Endothelial cell (in vitro differentiated cells): ENCODE measurements at regions not wholly inside any gene's neighbourhood (a gene's known extent, or its start where the extent isn't known, plus 50 kb on each side); places are given as distances from the start of the nearest gene placed in this dataset.

Experiments
- DNase-seq: peaks from one replicate; pipeline ENCODE4 v3.0.0; 2021; ENCODE audit warnings: low spot score
- H3K27ac Mint-ChIP-seq: one replicate; pipeline ENCODE4 v1.8.0; 2021; ENCODE audit warnings: mixed read lengths, inconsistent platforms; ENCODE audit not compliant: unreplicated experiment
- H3K27me3 Mint-ChIP-seq: one replicate; pipeline ENCODE4 v1.8.0; 2021; ENCODE audit warnings: mild to moderate bottlenecking, moderate library complexity, mixed read lengths, inconsistent platforms; ENCODE audit not compliant: unreplicated experiment
- H3K36me3 Mint-ChIP-seq: one replicate; pipeline ENCODE4 v1.8.0; 2021; ENCODE audit warnings: mild to moderate bottlenecking, low read depth, mixed read lengths, inconsistent platforms; ENCODE audit not compliant: unreplicated experiment
- H3K4me1 Mint-ChIP-seq: one replicate; pipeline ENCODE4 v1.8.0; 2021; ENCODE audit warnings: mild to moderate bottlenecking, mixed read lengths, inconsistent platforms; ENCODE audit not compliant: unreplicated experiment
- H3K4me3 Mint-ChIP-seq: one replicate; pipeline ENCODE4 v1.8.0; 2021; ENCODE audit warnings: mild to moderate bottlenecking, mixed read lengths, inconsistent platforms; ENCODE audit not compliant: unreplicated experiment
- H3K9me3 Mint-ChIP-seq: one replicate; pipeline ENCODE4 v1.8.0; 2021; ENCODE audit warnings: mixed read lengths, inconsistent platforms; ENCODE audit not compliant: unreplicated experiment
- CTCF ChIP-seq: fragments of 200-600 bp; sonication (generic); IDR thresholded peaks from one replicate; pipeline ENCODE4 v1.5.0; 2021; ENCODE audit warnings: antibody characterized with exemption; ENCODE audit not compliant: unreplicated experiment

- no peaks in the 10 kb centered on the region for H3K36me3 Mint-ChIP-seq
- TF ChIP-seq CTCF = no peak
- H3K9me3 Mint-ChIP-seq = no peaks in the 10 kb centered on the region
- DNase-seq = no peak
- no peak overlapping the region for H3K27ac Mint-ChIP-seq
- H3K27me3 Mint-ChIP-seq = peaks cover 1% of the 10 kb centered on the region
- no peak overlapping the region for H3K4me3 Mint-ChIP-seq
- H3K4me1 Mint-ChIP-seq = no peaks in the 10 kb centered on the region
These were observed 1607.4 kb downstream of the C4orf33 start for GRCh38 chr4:130703211-130703935.

GRCh38 chr4:130705023-130705422 lies 1609.1 kb downstream of the C4orf33 start:
- Mint-ChIP-seq H3K4me3 (no peak overlapping the region), H3K9me3 (no peaks in the 10 kb centered on the region), H3K36me3 (no peaks in the 10 kb centered on the region)

GRCh38 chr4:130712038-130712437 lies 1616.1 kb downstream of the C4orf33 start:
- H3K9me3 Mint-ChIP-seq = no peaks in the 10 kb centered on the region
- TF ChIP-seq CTCF = no peak
- H3K4me1 Mint-ChIP-seq = no peaks in the 10 kb centered on the region
- no peaks in the 10 kb centered on the region for H3K36me3 Mint-ChIP-seq
- H3K27me3 Mint-ChIP-seq = no peaks in the 10 kb centered on the region
- no peak overlapping the region for H3K27ac Mint-ChIP-seq
- no peak overlapping the region for H3K4me3 Mint-ChIP-seq
- DNase-seq = no peak

More at GRCh38 chr4:130705023-130705422, 1609.1 kb downstream of the C4orf33 start:
- Mint-ChIP-seq H3K27ac (no peak overlapping the region), H3K27me3 (peaks cover 1% of the 10 kb centered on the region), H3K4me1 (no peaks in the 10 kb centered on the region)
- DNase-seq = no peak
- no peak for TF ChIP-seq CTCF

GRCh38 chr4:130714006-130714405 lies 1618.1 kb downstream of the C4orf33 start:
- Mint-ChIP-seq H3K27ac (no peak overlapping the region), H3K4me3 (no peak overlapping the region), H3K36me3 (no peaks in the 10 kb centered on the region), H3K27me3 (no peaks in the 10 kb centered on the region), H3K9me3 (no peaks in the 10 kb centered on the region), H3K4me1 (no peaks in the 10 kb centered on the region)
- TF ChIP-seq CTCF = no peak
- DNase-seq = no peak

GRCh38 chr4:130722361-130722760 lies 1626.4 kb downstream of the C4orf33 start:
- H3K4me1 Mint-ChIP-seq = no peaks in the 10 kb centered on the region
- H3K9me3 Mint-ChIP-seq = no peaks in the 10 kb centered on the region
- H3K4me3 Mint-ChIP-seq = no peak overlapping the region
- no peak for TF ChIP-seq CTCF
- H3K27ac Mint-ChIP-seq = no peak overlapping the region
- no peaks in the 10 kb centered on the region for H3K36me3 Mint-ChIP-seq
- peaks cover 2% of the 10 kb centered on the region for H3K27me3 Mint-ChIP-seq
- DNase-seq = no peak
